Esophagus squamous epithelium (tissue), 4 donors: ENCODE measurements at regions not wholly inside any gene's neighbourhood (a gene's known extent, or its start where the extent isn't known, plus 50 kb on each side); places are given as distances from the start of the nearest gene placed in this dataset.

ENCODE experiments used
- POLR2A ChIP-seq, 4 donors: fragments of 450-650 bp; IDR thresholded peaks; one replicate each; pipeline ENCODE4 v1.6.1; 2017; ENCODE audit warnings: antibody characterized with exemption in 4 of 4, mild to moderate bottlenecking in 4 of 4, moderate library complexity in 3 of 4
- TF ChIP-seq, protein P1 (sequence below), 6 experiments: fragments of 450-650 bp in 4 of 6; fragments of 200-600 bp in 2 of 6; sonication (generic) in 2 of 6; IDR thresholded peaks; one replicate each; pipeline ENCODE4 v1.5.1; 2016 to 2019; ENCODE audit warnings: antibody characterized with exemption in 6 of 6, mild to moderate bottlenecking in 4 of 6, moderate library complexity in 4 of 6

DNA sequence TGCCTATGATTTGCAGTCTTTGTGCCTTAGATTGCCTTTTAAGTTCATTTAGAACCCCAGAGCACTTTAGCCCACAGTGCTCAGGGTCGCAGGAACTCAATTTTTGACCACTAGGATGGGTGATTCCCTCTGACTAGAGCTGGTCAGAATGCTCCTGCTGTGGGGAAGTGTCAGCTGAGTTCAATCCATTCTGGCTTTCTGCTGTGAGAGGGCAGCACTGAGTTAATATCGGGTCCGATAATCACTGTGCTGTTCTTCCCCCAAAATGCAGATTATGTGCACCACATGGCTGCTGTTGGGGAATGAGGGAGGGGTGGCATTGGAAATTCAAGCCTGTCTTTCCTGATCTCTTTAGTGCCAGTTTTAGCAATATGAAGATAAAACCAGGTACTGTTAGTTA, 886.4 kb downstream of the DNAJB9 start:
- TF ChIP-seq, protein P1, sequence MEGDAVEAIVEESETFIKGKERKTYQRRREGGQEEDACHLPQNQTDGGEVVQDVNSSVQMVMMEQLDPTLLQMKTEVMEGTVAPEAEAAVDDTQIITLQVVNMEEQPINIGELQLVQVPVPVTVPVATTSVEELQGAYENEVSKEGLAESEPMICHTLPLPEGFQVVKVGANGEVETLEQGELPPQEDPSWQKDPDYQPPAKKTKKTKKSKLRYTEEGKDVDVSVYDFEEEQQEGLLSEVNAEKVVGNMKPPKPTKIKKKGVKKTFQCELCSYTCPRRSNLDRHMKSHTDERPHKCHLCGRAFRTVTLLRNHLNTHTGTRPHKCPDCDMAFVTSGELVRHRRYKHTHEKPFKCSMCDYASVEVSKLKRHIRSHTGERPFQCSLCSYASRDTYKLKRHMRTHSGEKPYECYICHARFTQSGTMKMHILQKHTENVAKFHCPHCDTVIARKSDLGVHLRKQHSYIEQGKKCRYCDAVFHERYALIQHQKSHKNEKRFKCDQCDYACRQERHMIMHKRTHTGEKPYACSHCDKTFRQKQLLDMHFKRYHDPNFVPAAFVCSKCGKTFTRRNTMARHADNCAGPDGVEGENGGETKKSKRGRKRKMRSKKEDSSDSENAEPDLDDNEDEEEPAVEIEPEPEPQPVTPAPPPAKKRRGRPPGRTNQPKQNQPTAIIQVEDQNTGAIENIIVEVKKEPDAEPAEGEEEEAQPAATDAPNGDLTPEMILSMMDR (IDR thresholded peaks at IDR 0.05) = no peak
- no peak for TF ChIP-seq POLR2A (IDR thresholded peaks at IDR 0.05)
